ENCODE measurements at regions not wholly inside any gene's neighbourhood (a gene's known extent, or its start where the extent isn't known, plus 50 kb on each side); places are given as distances from the start of the nearest gene placed in this dataset.

GRCh38 chr1:181175955-181176354 lies 87.5 kb downstream of the IER5 start:
- ChIA-PET POLR2A (no interaction called here), CTCF (interaction anchor here (1.1 to 2.5 kb wide), 3 partner anchors 8 to 247 kb away, joined by 3 to 9 read pairs (median 3); no protein-coding TSS in a partner anchor)
- no peak for TF ChIP-seq CTCF (IDR thresholded peaks at IDR 0.05; ENCODE audit: control extremely low read depth, extremely low read depth, low read depth, missing control alignments)
- DNase-seq (ENCODE audit: extremely low spot score), result no peak

GRCh38 chr1:181178241-181178879 lies 89.9 kb downstream of the IER5 start:
- TF ChIP-seq CTCF (IDR thresholded peaks at IDR 0.05; ENCODE audit: control extremely low read depth, extremely low read depth, low read depth, missing control alignments), result no peak
- CTCF ChIA-PET, result interaction anchor here (1.3 to 3.8 kb wide), 2 partner anchors 9 to 11 kb away, joined by 3 to 20 read pairs; no protein-coding TSS in a partner anchor
- POLR2A ChIA-PET, result no interaction called here
- DNase-seq (ENCODE audit: extremely low spot score), result no peak

- ChIA-PET CTCF (interaction anchor here (1.3 to 3.8 kb wide), 3 partner anchors 8 to 245 kb away, joined by 3 to 20 read pairs (median 6); no protein-coding TSS in a partner anchor), POLR2A (no interaction called here)
- no peak for DNase-seq (ENCODE audit: extremely low spot score)
- no peak for TF ChIP-seq CTCF (IDR thresholded peaks at IDR 0.05; ENCODE audit: control extremely low read depth, extremely low read depth, low read depth, missing control alignments)
These were observed 90.9 kb downstream of the IER5 start for GRCh38 chr1:181179279-181179986.

GRCh38 chr1:181179987-181180365 lies 91.5 kb downstream of the IER5 start:
- ChIA-PET POLR2A (no interaction called here), CTCF (interaction anchor here (0.7 to 3.8 kb wide), 4 partner anchors 10 to 901 kb away, joined by 3 to 20 read pairs (median 5); no protein-coding TSS in a partner anchor)
- TF ChIP-seq CTCF (IDR thresholded peaks at IDR 0.05; ENCODE audit: control extremely low read depth, extremely low read depth, low read depth, missing control alignments), result no peak
- DNase-seq (ENCODE audit: extremely low spot score), result peak; percentile 47

GRCh38 chr1:181180407-181181031 lies 92.0 kb downstream of the IER5 start:
- CTCF ChIA-PET, result interaction anchor here (0.7 to 3.8 kb wide), 6 partner anchors 9 to 900 kb away, joined by 3 to 20 read pairs (median 4); no protein-coding TSS in a partner anchor
- no peak for TF ChIP-seq CTCF (IDR thresholded peaks at IDR 0.05; ENCODE audit: control extremely low read depth, extremely low read depth, low read depth, missing control alignments)
- DNase-seq (ENCODE audit: extremely low spot score), result no peak
- POLR2A ChIA-PET, result interaction anchor here (0.6 kb wide), 1 partner anchor 285 kb away, joined by 3 read pairs; no protein-coding TSS in a partner anchor

- no peak for DNase-seq (ENCODE audit: extremely low spot score)
These were observed 93.5 kb downstream of the IER5 start for GRCh38 chr1:181181792-181182585.

More at GRCh38 chr1:181181792-181182585, 93.5 kb downstream of the IER5 start:
- no peak for TF ChIP-seq CTCF (IDR thresholded peaks at IDR 0.05; ENCODE audit: control extremely low read depth, extremely low read depth, low read depth, missing control alignments)
- ChIA-PET POLR2A (no interaction called here), CTCF (interaction anchor here (0.6 to 3.8 kb wide), 3 partner anchors 8 to 248 kb away, joined by 3 to 20 read pairs (median 3); no protein-coding TSS in a partner anchor)
